GM21528 (cell line): ENCODE measurements at regions not wholly inside any gene's neighbourhood (a gene's known extent, or its start where the extent isn't known, plus 50 kb on each side); places are given as distances from the start of the nearest gene placed in this dataset.
"Not testable (repeated sequence)": the region's sequence is repeated elsewhere in the genome, so short reads cannot be mapped to it uniquely, and the experiment has no call there.

ENCODE experiments used
- ATAC-seq: cut with Tn5 transposase; IDR thresholded peaks from one replicate; pipeline ENCODE4 v1.9.1; 2021; ENCODE audit warnings: mild to moderate bottlenecking, moderate library complexity; ENCODE audit not compliant: unreplicated experiment, low FRiP score

DNA sequence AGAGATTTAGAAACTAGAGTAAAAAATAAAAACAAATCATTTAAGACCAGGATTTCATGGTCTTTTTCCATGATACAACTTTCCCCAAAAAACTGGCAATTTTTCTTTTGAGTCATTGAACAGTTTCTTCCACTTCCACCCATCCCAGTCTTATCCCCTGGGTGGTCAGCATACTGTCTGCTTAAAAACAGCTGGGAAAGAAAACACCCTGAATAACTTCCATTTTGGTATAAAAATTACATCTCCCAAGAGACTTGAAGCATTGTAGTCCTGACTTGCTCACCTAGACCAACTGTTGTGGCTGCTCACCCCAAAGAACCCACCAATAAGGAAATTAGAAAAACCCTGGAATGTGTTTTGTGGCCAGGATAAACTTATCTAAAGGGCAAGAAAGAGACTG lies 731.3 kb downstream of the NR2F1-AS1 start:
- no peak for ATAC-seq

DNA sequence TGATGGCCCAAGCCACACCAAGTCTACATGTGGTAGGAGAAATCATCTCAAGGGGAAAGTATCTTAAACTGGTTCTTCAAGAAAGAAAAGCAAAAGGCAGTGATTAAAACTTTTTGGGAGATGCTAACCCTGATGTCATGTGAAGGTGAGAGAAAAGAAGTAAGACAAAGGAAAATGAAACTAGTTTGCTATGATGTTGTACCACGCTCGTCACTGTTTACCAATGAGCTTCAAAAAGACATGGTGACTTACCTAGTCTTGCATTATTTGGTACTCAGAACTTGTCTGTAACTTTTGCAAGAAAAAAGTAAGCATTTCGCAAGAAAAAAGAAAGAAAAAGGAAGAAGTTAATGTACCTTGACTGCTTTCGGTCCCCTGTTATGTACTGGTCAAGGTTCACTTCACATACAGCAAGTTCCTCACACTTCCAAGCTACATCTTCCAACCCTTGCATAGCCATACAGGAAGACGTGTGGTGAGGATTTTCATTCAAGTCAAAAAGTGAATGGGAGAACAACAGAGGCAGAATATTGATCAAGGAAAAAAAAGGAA lies 739.3 kb downstream of the NR2F1-AS1 start:
- ATAC-seq: no peak

DNA sequence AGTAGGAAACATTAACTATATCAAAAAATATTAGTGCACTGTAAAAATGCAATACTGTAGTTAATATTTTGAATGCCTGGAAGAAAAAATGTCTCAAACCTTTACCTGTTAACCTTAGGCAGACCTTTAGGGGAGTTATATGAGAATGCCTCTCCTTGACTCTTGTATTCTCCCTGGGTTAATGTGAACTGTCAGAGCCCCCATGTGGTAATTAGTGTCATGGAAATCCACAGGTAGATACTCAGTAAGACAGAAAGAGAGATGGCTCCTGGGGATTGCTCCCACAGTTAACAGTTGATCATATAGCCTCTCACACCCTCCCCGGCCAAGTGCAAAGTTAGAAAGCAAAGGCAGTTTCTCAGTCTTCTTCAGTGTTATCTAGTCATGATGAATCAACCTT lies 742.8 kb downstream of the NR2F1-AS1 start:
- ATAC-seq: no peak

DNA sequence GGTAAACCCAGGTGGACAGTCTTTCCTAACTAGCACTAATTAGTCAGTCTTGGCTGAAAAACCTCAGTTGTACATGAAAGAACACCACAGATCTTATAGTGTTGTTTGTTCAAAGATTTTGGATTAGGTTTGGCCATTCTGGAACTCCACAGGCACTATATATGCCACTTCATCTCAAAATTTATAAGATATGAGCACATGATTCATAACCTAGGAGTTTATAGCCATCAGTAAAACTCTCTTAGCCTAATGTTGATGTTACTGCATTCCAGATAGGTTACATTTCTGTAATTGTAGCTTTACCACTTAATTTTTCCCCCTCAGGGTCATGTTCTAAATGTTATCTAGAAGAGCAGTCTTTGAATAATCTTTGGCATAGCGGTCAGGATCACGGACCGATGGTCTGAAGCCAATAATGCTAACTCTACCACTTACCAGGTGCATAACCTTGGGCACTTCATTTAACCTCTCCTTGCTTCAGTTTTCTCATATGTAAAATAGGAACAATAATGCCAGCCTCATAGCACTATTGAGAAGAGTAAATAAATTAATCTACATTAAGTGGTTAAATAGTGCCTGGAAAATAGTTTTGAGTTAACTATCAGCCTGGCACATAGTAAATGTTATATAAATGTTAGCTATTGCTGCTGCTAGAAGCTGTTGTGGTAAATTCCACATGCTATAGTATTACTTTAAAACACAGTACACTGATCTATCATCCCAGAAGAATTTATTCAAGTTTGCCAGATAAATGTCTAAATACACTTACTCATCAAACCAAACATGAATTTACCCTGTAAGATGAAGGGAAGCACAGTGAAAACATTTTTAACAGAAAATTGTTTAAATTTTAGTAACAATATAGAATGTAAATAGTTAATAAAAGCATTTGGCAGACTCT lies 743.9 kb downstream of the NR2F1-AS1 start:
- ATAC-seq: no peak

DNA sequence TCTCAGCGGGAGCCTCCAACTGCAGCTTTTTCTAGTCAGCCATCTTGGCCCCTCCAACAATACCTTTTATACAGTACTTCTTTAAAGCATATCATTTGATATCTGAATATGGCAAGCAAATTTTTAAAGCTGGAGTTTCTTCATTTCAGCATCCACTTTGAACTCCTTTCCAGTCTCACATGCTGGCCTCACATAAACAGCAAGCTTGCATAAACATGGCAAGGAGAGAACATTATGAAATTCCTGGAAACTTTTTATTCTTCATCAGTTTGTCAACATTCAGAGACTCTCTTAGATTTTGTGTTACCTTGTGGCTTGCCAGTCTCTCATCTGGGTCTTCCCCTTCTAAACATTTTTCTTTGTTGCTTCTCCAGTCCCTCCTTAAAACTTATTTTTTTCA lies 745.3 kb downstream of the NR2F1-AS1 start:
- ATAC-seq: no peak

DNA sequence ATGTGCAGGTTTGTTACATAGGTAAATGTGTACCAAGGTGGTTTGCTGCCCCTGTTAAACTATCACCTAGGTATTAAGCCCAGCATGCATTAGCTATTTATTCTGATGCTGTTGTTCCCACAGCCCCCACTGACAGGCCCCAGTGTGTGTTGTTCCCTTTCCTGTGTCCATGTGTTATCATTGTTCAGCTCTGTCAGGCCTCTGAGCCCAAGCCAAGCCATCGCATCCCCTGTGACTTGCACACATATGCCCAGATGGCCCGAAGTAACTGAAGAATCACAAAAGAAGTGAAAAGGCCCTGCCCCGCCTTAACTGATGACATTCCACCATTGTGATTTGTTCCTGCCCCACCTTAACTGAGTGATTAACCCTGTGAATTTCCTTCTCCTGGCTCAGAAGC lies 757.5 kb downstream of the NR2F1-AS1 start:
- not testable (repeated sequence) for ATAC-seq

DNA sequence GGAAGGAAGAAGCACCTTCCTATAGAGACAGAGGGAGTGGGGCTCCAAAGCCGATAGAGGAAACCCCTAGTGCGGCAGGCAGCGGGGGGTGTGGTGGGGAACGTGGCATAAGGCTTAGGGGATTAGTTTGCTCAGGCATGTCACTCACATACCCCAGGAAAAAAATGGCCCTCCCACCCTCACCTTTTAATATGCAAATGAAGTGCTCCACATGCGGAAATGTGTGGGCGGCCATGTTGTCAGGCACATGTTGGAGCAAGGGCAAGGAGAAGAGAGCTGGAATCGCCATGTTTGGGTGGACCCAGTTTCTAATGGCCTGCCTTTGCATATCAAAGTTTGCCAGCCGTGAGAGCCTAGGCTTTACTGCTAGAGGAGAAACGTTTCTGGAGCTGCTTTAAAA lies 758.8 kb downstream of the NR2F1-AS1 start:
- ATAC-seq: no peak

DNA sequence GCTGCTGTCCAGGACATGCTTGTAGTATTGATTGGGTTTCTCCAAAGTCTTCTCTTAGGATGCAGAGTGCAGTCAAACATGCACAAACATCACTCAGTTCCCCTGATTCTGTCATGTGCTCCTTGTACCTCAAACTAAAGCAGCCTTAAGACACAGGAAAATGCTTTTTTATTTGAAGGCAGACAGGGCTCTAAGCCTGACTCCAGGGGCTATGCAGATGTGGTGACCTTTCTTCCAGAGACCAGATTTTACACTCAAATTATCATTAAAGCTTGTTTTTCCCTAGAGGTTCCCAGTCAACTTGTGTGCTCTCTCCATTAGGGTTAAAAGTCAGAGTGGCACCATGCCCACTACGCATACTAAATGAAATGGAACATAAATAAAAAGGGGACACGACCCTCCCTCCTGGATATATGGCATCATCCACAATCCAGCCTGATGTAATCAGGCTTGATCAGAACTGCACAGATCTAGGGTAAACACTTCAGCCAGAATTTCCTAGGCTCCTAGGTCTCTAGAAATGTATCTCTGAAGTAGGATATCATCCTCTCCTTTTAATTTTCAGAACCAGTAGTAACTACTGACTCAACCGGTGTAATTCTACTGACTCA lies 771.1 kb downstream of the NR2F1-AS1 start:
- no peak for ATAC-seq

DNA sequence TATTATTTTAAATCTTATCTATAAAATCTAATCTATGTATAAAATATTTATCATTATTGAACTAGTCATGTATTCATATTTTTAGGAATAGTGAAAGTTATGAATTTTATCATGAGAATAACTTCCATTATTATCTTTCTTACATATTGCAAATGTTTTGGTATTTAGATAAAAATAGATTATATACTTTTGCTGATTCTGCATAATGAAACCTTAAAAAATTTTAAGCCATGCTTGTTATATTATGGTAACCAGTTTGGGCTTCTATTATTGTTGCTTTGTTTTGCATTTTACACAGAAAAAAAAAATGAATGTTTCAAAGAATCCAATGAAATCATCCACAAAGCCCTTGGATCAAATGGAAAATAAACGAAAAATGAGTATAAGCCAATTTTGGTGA lies 772.5 kb downstream of the NR2F1-AS1 start:
- ATAC-seq: no peak

DNA sequence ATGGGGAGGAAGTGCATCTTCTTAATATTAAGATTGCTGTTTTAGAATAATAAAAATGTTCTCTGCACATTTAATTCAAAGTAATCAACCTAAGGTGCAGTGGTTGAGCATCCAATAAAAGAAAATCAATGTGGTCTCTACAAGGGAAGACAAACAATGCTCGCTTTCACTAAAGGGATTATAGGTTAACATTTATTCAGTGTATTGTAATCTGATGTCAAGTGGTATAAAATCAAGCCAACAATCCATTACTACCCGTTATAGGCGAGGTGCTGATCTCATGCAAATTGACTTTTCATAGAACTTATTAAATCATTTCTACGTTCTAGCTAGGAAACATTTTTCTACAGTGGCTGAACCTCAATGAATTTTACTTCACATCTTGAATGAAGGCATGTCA lies 773.9 kb downstream of the NR2F1-AS1 start:
- no peak for ATAC-seq

DNA sequence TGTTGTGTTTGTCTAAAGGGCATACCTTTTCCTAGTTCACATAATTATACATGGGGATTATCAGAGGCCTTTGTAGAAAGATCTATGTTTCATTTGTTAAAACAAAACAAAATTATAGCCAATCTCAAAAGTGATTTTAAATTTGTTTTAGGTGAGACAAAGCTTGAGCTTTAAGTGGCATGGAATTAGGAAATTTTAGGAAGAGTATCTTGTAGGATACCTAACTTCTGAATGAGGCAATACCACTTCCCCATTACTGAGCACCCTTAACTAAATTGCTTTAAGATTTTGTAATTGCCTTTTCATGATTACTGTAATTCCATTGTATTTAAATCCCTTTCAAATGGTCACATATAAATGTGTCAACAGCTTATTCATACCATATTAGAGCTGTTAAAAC lies 775.6 kb downstream of the NR2F1-AS1 start:
- ATAC-seq: no peak

DNA sequence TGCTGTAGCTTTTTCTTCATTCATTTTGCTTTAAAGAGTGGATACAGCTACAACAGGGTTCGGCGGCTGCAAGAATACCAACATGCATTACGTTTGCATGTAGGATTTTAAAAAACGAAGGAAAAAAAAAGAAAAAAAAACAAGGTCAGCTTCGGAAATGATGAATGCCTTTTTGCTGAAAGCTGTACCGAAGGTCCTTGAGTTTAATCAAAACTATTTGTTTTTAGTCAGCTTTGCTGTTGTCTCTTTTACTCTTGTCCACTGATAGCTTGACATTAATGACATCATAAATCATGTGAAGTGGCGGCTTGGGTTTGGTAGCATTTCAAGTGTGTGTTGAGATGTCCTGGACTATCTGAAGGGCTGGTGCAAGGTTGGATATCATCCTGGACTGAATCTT lies 779.1 kb downstream of the NR2F1-AS1 start:
- no peak for ATAC-seq

DNA sequence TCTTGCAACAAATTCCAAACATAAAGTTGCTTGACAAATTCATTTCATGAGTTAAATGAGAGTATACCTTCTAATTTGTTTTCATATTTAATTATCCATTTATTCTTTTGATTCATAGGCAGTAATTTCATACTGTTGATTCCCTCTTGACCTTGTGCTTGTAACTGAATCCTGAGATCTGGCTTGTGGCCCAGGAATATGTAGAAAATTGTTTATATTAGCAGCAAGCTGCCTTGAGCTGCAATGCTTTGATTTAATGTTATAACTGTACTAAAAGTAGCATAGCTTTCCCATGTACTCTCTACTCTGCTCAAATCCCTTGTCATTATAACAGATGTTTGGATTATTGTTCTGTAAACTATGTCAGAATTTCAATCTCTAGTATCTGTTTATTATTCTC lies 780.7 kb downstream of the NR2F1-AS1 start:
- no peak for ATAC-seq

DNA sequence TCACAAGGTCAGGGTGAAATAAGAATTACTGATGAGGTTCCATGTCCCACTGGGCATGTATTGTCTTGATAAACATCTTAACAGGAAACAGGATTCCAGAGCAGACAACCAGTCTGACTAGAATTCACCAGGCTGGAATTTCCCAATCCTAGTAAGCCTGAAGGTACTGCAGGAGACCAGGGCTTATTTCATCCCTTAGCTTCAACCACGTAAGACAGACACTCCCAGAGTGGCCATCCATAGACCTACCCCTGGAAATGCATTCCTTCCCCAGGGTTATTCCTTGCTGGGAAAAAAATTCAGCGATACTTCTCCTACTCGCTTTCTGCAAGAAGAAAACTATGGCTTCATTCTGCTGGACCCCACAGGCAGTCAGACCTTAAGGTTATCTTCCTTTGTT lies 785.4 kb downstream of the NR2F1-AS1 start:
- ATAC-seq: no peak

DNA sequence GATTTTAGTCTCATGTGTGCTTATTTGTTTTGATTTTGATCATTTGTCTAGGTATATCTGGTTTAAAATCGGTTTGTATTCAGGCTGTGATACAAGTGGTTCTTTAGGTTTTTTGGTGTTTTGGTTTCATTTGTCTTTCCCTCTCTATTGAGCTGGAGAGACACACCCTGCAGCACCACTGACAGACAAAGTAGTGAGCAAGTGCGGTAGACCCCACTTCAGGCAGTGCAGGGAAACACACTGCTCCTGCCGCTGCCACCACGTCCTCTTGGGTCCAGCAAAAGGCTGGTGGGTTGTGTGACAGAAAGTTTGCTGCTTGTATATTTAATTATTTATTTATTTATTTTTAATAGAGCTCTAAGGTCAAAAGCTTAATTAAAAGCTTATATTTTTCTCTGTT lies 801.0 kb downstream of the NR2F1-AS1 start:
- no peak for ATAC-seq

DNA sequence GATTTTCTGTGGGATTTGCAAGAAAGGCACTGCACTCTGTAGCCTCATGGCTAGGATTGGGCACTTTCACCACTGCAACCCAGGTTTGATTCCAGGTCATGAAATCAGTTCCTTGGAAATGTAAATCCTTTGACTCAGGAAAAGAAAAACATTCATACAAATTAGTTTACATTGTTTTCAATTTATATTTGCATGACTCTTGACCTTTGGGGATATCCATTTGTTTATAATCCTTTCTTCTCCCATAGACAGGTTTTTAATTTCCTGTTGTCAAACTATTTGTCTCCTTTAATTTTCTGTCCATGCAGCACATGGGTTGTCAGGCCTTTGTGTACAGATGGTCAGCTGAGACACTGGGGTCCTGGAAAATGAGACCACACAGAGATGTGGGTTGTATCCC lies 801.5 kb downstream of the NR2F1-AS1 start:
- no peak for ATAC-seq

DNA sequence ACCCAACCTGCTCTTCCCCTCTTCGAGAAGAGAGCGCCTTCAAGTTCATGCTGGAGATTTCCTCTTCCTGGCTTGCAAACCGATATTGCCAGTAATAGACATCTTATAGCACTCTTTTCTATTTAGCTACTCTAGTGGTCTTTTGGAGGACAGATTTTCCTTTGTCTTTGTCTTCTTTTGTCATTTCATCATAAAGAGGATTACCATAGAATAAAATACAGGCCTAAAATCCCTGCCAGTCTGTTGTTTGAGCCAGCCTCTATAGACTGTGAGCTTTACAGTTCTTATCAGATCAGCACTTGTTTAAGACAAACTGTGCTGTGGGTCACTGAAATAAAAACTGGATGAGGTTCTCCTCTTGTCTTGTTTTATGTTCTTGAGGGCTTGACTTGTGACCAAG lies 802.8 kb downstream of the NR2F1-AS1 start:
- ATAC-seq: no peak

DNA sequence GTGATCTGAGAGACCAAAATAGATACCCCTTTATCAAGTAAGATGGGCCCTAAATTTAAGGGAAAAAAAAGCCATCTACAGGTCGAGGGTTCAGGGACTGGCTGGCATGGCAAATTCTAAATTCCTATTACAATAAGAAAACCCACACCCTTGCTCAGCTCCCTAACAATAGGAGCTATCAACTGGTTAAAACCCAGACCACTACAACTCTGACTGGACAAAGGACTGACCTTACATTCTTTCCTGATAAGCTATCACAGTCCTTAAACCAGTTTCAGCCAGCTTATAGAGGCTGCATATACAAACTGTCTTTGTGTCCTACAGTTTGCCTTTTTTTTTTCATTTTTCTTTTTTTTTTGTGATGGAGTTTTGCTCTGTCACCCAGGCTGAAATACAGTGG lies 803.6 kb downstream of the NR2F1-AS1 start:
- ATAC-seq: no peak

DNA sequence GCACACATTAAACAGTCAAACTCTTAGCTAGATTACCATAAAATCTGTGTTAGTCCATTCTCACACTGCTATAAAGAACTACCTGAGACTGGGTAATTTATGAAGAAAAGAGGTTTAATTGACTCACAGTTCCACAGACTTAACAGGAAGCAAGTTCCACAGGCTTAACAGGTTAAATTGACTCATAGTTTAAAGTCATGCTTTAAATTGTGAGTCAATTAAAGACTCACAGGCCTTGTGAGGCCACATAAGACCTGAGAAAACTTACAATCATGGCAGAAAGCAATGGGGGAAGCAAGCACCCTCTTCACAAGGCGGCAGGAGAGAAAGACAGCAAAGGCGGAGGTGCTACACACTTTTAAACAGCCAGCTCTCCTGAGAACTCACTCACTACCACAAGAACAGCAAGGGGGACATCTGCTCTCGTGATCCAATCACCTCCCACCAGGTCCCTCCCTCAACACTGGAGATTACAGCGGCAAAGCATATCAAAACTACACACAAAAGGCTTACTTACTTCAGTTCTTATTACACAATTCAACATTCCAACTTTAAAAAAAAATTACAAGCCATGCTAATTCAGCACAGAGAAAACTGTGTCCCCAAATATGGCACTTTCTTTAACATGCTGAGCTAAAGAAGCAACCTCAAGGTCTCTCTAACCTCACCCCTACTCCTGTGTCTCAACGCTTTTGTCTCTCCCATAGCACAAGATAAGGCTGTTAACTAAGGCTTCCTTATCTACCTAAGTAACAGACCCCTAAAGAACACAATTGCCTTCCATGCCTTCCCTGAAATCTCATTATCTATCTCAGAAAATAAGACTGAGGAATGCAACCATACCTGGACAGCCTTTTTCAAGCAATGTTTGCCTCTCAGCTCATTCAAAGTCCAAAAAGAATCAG lies 805.1 kb downstream of the NR2F1-AS1 start:
- ATAC-seq: no peak

DNA sequence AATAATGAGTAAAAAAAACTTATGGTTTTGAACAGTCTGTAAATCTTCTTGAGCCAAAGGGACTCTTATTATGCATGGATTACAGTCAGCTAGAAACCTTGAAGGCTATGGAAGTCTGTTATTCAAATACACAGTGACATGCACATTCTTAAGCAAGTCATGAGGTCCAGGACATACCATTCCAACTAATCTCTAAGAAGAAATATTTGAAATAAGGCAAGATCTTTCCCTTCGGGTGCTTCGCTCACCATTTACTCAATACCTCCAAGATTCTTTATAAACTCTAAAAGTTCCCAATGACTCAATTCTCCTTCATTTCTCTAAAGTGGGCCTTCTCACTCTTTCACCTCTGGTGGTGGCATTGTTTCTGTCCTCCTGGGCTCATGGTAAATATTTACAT lies 811.0 kb downstream of the NR2F1-AS1 start:
- ATAC-seq: no peak

DNA sequence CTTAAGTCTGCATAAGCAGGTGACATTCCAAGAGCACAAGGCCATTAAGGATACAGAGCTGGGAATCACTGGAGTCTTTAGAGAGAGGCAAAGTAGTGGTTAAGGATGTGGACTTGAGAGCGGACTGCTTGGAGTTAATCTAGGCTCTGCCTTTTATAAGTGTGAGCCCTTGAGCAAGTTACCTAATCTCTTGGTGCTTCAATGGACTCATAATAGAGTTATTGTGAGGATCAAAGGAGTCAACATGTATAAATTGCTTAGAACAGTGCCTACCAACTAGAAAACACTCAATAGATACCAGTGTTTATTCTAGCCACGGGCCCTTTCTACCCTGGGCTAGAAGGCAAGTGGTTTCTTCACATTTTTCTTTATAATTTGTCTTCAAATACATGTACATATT lies 819.4 kb downstream of the NR2F1-AS1 start:
- ATAC-seq: no peak
